ENCODE measurements at regions not wholly inside any gene's neighbourhood (a gene's known extent, or its start where the extent isn't known, plus 50 kb on each side); places are given as distances from the start of the nearest gene placed in this dataset.
"Not testable (repeated sequence)": the region's sequence is repeated elsewhere in the genome, so short reads cannot be mapped to it uniquely, and the experiment has no call there.

DNA sequence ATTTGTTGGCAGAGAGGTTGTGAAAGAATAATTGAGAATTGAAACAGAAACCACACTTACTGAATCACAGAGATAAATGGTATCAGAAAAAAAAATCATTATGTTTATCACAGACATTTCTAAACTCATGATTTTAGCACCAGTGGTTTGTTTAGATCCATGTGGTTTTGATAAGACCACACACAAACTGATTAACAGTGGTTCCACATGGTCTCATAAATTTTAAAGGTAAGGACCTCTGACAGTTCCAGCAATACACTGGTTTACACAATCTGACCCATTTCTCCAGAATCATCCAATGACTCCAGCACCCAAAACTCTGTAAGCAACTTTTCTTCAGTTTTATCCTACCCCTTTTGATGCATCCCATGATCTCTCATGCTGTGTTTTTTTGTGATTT, 261.2 kb downstream of the ANXA1 start:
- TF ChIP-seq, protein P1, sequence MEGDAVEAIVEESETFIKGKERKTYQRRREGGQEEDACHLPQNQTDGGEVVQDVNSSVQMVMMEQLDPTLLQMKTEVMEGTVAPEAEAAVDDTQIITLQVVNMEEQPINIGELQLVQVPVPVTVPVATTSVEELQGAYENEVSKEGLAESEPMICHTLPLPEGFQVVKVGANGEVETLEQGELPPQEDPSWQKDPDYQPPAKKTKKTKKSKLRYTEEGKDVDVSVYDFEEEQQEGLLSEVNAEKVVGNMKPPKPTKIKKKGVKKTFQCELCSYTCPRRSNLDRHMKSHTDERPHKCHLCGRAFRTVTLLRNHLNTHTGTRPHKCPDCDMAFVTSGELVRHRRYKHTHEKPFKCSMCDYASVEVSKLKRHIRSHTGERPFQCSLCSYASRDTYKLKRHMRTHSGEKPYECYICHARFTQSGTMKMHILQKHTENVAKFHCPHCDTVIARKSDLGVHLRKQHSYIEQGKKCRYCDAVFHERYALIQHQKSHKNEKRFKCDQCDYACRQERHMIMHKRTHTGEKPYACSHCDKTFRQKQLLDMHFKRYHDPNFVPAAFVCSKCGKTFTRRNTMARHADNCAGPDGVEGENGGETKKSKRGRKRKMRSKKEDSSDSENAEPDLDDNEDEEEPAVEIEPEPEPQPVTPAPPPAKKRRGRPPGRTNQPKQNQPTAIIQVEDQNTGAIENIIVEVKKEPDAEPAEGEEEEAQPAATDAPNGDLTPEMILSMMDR (IDR thresholded peaks at IDR 0.05; ENCODE audit: insufficient read depth, low read depth, low read length, missing control alignments) = no peak
- H3K4me3 ChIP-seq (ENCODE audit: low read depth, low read length) = no peak overlapping the region
- no peak for DNase-seq (ENCODE audit: low read depth)

DNA sequence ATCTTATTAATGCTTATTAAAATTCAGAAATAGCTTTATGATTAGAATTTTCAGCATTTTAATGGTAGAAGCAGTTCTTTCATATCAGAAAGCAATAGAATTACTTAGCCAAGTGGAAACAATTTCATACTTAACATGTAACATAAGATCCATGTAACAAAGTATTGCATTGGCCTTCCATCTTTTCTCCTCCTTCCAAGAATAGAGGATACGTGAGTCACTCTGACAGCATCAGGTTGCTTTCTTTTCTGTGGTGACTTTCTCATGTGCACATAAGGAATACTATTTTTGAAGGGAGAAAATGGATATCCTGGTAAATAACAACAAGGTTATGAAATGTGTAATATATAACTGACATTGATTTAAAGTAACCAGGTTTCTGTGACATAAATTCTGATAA, 272.2 kb downstream of the ANXA1 start:
- no peak for DNase-seq (ENCODE audit: low read depth)
- no peak overlapping the region for H3K4me3 ChIP-seq (ENCODE audit: low read depth, low read length)
- TF ChIP-seq, protein P1 (IDR thresholded peaks at IDR 0.05; ENCODE audit: insufficient read depth, low read depth, low read length, missing control alignments) = no peak

DNA sequence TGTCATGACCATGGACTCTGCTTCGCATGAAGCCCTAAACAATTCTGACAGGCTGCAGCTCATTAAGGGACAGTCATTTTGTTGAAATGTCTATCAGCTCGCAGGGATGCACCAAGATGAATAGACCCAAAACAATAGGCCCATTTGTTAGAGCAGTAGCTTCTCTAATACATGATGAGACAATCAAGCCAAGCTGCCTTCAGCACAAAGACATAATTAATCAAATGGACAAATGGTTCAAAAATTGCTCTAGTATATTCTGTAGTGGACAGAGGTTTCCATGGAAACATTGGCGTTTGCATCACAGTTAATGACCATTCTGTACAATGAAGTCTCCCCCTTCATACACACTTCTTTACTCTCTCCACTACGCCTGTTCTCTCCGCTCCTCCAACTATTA, 274.6 kb downstream of the ANXA1 start:
- no peak overlapping the region for H3K4me3 ChIP-seq (ENCODE audit: low read depth, low read length)
- DNase-seq (ENCODE audit: low read depth) = no peak
- TF ChIP-seq, protein P1 (IDR thresholded peaks at IDR 0.05; ENCODE audit: insufficient read depth, low read depth, low read length, missing control alignments) = no peak

DNA sequence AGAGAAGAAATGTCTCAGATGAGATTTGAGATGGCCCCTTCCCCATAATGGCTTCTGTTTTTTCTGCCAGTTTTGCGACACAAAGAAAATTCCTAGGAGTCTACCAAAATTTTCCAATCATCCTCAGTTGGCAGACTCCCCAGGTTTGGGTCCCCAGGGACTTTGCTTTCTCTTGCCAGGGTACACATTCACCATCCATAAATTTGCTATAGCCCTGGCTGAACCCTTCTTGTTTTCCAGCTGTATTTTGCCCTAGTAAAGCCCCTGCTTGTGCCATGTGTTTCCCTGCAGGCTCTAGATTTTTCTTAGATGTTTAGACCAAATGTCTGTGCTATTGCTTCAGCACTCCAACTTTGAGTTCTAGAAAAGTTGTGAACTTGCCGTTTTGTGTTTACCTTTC, 283.2 kb downstream of the ANXA1 start:
- no peak overlapping the region for H3K4me3 ChIP-seq (ENCODE audit: low read depth, low read length)
- no peak for DNase-seq (ENCODE audit: low read depth)
- TF ChIP-seq, protein P1 (IDR thresholded peaks at IDR 0.05; ENCODE audit: insufficient read depth, low read depth, low read length, missing control alignments) = no peak

DNA sequence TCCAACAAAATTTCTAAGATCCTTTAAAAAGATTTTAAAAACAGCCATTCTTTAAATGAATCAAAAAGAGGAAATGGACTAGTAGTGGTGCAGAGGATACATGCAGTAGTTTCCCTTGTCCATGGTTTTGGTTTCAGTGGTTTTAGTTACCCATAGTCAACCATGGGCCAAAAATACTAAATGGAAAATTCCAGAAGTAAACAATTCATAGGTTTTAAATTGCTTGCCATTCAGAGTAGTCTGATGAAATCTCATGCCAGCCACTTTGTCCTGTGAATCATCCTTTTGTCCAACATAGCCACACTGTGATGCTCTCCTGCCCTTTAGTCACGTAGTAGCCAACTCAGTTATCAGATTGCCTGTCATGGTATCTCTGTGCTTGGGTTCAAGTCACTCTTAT, 286.1 kb downstream of the ANXA1 start:
- TF ChIP-seq, protein P1 (IDR thresholded peaks at IDR 0.05; ENCODE audit: insufficient read depth, low read depth, low read length, missing control alignments) = no peak
- no peak overlapping the region for H3K4me3 ChIP-seq (ENCODE audit: low read depth, low read length)
- peak; percentile 3 for DNase-seq (ENCODE audit: low read depth)

DNA sequence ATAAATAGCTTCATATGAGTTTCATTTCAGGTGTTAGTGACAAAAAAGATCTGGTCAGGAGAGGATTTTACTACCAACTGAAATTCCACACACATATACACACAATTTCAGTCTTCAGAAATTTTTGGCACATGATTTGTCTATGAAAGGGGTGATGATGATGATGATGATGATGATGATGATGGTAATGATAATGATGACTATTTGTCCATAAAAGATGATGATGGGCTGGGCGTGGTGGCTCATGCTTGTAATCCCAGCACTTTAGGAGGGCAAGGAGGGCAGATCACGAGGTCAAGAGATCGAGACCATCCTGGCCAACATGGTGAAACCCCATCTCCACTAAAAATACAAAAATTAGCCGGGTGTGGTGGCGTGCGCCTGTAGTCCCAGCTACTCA, 288.2 kb downstream of the ANXA1 start:
- not testable (repeated sequence) for DNase-seq (ENCODE audit: low read depth); H3K4me3 ChIP-seq (ENCODE audit: low read depth, low read length)

DNA sequence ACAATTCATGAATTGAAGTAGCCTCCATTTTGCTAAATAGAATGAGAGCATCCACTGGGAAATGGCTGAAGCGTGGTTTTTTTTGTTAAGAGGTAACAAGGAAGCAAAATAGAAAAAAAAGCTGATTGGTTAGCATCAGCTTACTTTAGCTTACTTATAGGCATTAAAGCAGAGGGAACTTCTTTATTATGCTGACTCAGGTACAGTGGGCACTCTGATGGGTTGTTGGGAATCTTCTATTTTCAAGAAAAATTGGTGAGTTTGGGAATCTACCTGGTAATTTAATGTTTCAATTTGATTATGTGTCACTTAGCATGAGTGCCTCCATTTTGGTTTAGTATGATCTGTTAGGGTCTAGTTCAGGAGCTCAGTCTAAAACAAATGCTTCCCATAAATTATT, 289.6 kb downstream of the ANXA1 start:
- no peak overlapping the region for H3K4me3 ChIP-seq (ENCODE audit: low read depth, low read length)
- no peak for DNase-seq (ENCODE audit: low read depth)
- TF ChIP-seq, protein P1 (IDR thresholded peaks at IDR 0.05; ENCODE audit: insufficient read depth, low read depth, low read length, missing control alignments) = no peak
